ENCODE measurements at regions not wholly inside any gene's neighbourhood (a gene's known extent, or its start where the extent isn't known, plus 50 kb on each side); places are given as distances from the start of the nearest gene placed in this dataset.
"Not testable (repeated sequence)": the region's sequence is repeated elsewhere in the genome, so short reads cannot be mapped to it uniquely, and the experiment has no call there.

- Histone ChIP-seq H3K4me1 (ENCODE audit: control insufficient read depth in 2 of 2, insufficient read depth in 2 of 2, low read length in 2 of 2) (no peaks in the 10 kb centered on the region), H4K20me1 (ENCODE audit: control insufficient read depth, insufficient read depth, low read length, poor library complexity, severe bottlenecking) (no peaks in the 10 kb centered on the region), H2AFZ (ENCODE audit: insufficient read depth, low read depth, low read length, poor library complexity, severe bottlenecking) (no peak overlapping the region), H3K4me3 (ENCODE audit: control extremely low read depth in 1 of 5, extremely low read depth in 1 of 5, insufficient read depth in 1 of 5, low read depth in 2 of 5, low read length in 4 of 5) (no peak overlapping the region), H3K27me3 (replicated peaks in 1 of 4; ENCODE audit: control extremely low read depth in 1 of 4, control insufficient read depth in 3 of 4, insufficient read depth in 4 of 4, low read length in 3 of 4) (no peaks in the 10 kb centered on the region), H3K79me2 (ENCODE audit: control insufficient read depth, insufficient read depth, low read length) (no peaks in the 10 kb centered on the region), H3K9me3 (ENCODE audit: control extremely low read depth in 1 of 3, control insufficient read depth in 2 of 3, insufficient read depth in 1 of 3, low read length in 2 of 3) (no peaks in the 10 kb centered on the region), H3K9ac (ENCODE audit: low read length) (no peak overlapping the region), H3K4me2 (replicated peaks; ENCODE audit: low read depth, low read length, poor library complexity, severe bottlenecking) (no peak overlapping the region), H3K36me3 (replicated peaks in 1 of 2; ENCODE audit: control extremely low read depth in 1 of 2, control insufficient read depth in 1 of 2, extremely low read depth in 1 of 2, insufficient read depth in 2 of 2, low read length in 1 of 2) (no peaks in the 10 kb centered on the region), H3K27ac (ENCODE audit: low read length in 2 of 2) (no peak overlapping the region)
- no CpG with 5 or more reads among the region's 1 CpG for WGBS (ENCODE audit: insufficient coverage)
- H3K4me3 Mint-ChIP-seq: no peak overlapping the region
- no peak for DNase-seq
- no peaks in the 10 kb centered on the region for H3K4me1 Mint-ChIP-seq
- H3K27ac Mint-ChIP-seq: no peak overlapping the region
- CTCF ChIA-PET: no interaction called here
- no peak for TF ChIP-seq EZH2 (IDR thresholded peaks at IDR 0.05; ENCODE audit: borderline replicate concordance, insufficient read depth, low read depth, low read length, poor library complexity, severe bottlenecking)
- TF ChIP-seq, protein P1, sequence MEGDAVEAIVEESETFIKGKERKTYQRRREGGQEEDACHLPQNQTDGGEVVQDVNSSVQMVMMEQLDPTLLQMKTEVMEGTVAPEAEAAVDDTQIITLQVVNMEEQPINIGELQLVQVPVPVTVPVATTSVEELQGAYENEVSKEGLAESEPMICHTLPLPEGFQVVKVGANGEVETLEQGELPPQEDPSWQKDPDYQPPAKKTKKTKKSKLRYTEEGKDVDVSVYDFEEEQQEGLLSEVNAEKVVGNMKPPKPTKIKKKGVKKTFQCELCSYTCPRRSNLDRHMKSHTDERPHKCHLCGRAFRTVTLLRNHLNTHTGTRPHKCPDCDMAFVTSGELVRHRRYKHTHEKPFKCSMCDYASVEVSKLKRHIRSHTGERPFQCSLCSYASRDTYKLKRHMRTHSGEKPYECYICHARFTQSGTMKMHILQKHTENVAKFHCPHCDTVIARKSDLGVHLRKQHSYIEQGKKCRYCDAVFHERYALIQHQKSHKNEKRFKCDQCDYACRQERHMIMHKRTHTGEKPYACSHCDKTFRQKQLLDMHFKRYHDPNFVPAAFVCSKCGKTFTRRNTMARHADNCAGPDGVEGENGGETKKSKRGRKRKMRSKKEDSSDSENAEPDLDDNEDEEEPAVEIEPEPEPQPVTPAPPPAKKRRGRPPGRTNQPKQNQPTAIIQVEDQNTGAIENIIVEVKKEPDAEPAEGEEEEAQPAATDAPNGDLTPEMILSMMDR (IDR thresholded peaks at IDR 0.05): no peak
- no peaks in the 10 kb centered on the region for H3K9me3 Mint-ChIP-seq (ENCODE audit: insufficient read depth)
- intact Hi-C loops (cut with micrococcal nuclease): no loop called here
- H3K27me3 Mint-ChIP-seq: no peaks in the 10 kb centered on the region
- POLR2A ChIA-PET: no interaction called here
- ATAC-seq (ENCODE audit: low read depth): no peak
Measured at GRCh38 chr11:49432242-49432848, 223.9 kb upstream of the FOLH1 start.

GRCh38 chr11:49424136-49424535, 215.7 kb upstream of the FOLH1 start:
- CTCF ChIA-PET: no interaction called here

GRCh38 chr11:49418877-49419276, 210.5 kb upstream of the FOLH1 start:
- H3K9me3 ChIP-seq (ENCODE audit: control extremely low read depth in 1 of 3, control insufficient read depth in 2 of 3, insufficient read depth in 1 of 3, low read length in 2 of 3); H3K79me2 ChIP-seq (ENCODE audit: control insufficient read depth, insufficient read depth, low read length); H3K27ac Mint-ChIP-seq; H4K20me1 ChIP-seq (ENCODE audit: control insufficient read depth, insufficient read depth, low read length, poor library complexity, severe bottlenecking); DNase-seq; H3K4me3 Mint-ChIP-seq; H2AFZ ChIP-seq (ENCODE audit: insufficient read depth, low read depth, low read length, poor library complexity, severe bottlenecking); H3K4me2 ChIP-seq (replicated peaks; ENCODE audit: low read depth, low read length, poor library complexity, severe bottlenecking); H3K9ac ChIP-seq (ENCODE audit: low read length); H3K4me1 ChIP-seq (ENCODE audit: control insufficient read depth in 2 of 2, insufficient read depth in 2 of 2, low read length in 2 of 2); ATAC-seq (ENCODE audit: low read depth); CTCF ChIA-PET; POLR2A ChIA-PET; H3K4me1 Mint-ChIP-seq; H3K27me3 ChIP-seq (replicated peaks in 1 of 4; ENCODE audit: control extremely low read depth in 1 of 4, control insufficient read depth in 3 of 4, insufficient read depth in 4 of 4, low read length in 3 of 4); H3K36me3 ChIP-seq (replicated peaks in 1 of 2; ENCODE audit: control extremely low read depth in 1 of 2, control insufficient read depth in 1 of 2, extremely low read depth in 1 of 2, insufficient read depth in 2 of 2, low read length in 1 of 2); H3K4me3 ChIP-seq (ENCODE audit: control extremely low read depth in 1 of 5, extremely low read depth in 1 of 5, insufficient read depth in 1 of 5, low read depth in 2 of 5, low read length in 4 of 5); H3K27me3 Mint-ChIP-seq; H3K9me3 Mint-ChIP-seq (ENCODE audit: insufficient read depth); H3K27ac ChIP-seq (ENCODE audit: low read length in 2 of 2); intact Hi-C loops (cut with micrococcal nuclease): not testable (repeated sequence)
- no CpG with 5 or more reads among the region's 3 CpGs for WGBS (ENCODE audit: insufficient coverage)

More at GRCh38 chr11:49424136-49424535, 215.7 kb upstream of the FOLH1 start:
- H3K79me2 ChIP-seq (ENCODE audit: control insufficient read depth, insufficient read depth, low read length): no peaks in the 10 kb centered on the region
- Mint-ChIP-seq H3K4me1 (no peaks in the 10 kb centered on the region), H3K4me3 (no peak overlapping the region), H3K27ac (no peak overlapping the region), H3K9me3 (ENCODE audit: insufficient read depth) (peaks cover 3% of the 10 kb centered on the region), H3K27me3 (no peaks in the 10 kb centered on the region)
- no peak overlapping the region for H3K27ac ChIP-seq (ENCODE audit: low read length in 2 of 2)
- H4K20me1 ChIP-seq (ENCODE audit: control insufficient read depth, insufficient read depth, low read length, poor library complexity, severe bottlenecking): no peaks in the 10 kb centered on the region
- no peaks in the 10 kb centered on the region for H3K4me1 ChIP-seq (ENCODE audit: control insufficient read depth in 2 of 2, insufficient read depth in 2 of 2, low read length in 2 of 2)
- no peaks in the 10 kb centered on the region for H3K9me3 ChIP-seq (ENCODE audit: control extremely low read depth in 1 of 3, control insufficient read depth in 2 of 3, insufficient read depth in 1 of 3, low read length in 2 of 3)
- H3K36me3 ChIP-seq (replicated peaks in 1 of 2; ENCODE audit: control extremely low read depth in 1 of 2, control insufficient read depth in 1 of 2, extremely low read depth in 1 of 2, insufficient read depth in 2 of 2, low read length in 1 of 2): no peaks in the 10 kb centered on the region
- POLR2A ChIA-PET: no interaction called here
- no peak overlapping the region for H3K9ac ChIP-seq (ENCODE audit: low read length)
- no peaks in the 10 kb centered on the region for H3K27me3 ChIP-seq (replicated peaks in 1 of 4; ENCODE audit: control extremely low read depth in 1 of 4, control insufficient read depth in 3 of 4, insufficient read depth in 4 of 4, low read length in 3 of 4)
- no peak overlapping the region for H3K4me3 ChIP-seq (ENCODE audit: control extremely low read depth in 1 of 5, extremely low read depth in 1 of 5, insufficient read depth in 1 of 5, low read depth in 2 of 5, low read length in 4 of 5)
- no peak for DNase-seq
- intact Hi-C loops (cut with micrococcal nuclease): no loop called here
- H2AFZ ChIP-seq (ENCODE audit: insufficient read depth, low read depth, low read length, poor library complexity, severe bottlenecking): no peak overlapping the region
- TF ChIP-seq, protein P1 (IDR thresholded peaks at IDR 0.05): no peak
- TF ChIP-seq EZH2 (IDR thresholded peaks at IDR 0.05; ENCODE audit: borderline replicate concordance, insufficient read depth, low read depth, low read length, poor library complexity, severe bottlenecking): no peak
- no peak overlapping the region for H3K4me2 ChIP-seq (replicated peaks; ENCODE audit: low read depth, low read length, poor library complexity, severe bottlenecking)
- ATAC-seq (ENCODE audit: low read depth): no peak
- WGBS (ENCODE audit: insufficient coverage): no CpG with 5 or more reads among the region's 3 CpGs
